Hindlimb muscle (tissue), 1 donor: ENCODE measurements at regions not wholly inside any gene's neighbourhood (a gene's known extent, or its start where the extent isn't known, plus 50 kb on each side); places are given as distances from the start of the nearest gene placed in this dataset.
A peak's percentile ranks its signal among the peaks of the same experiment; 100 is the strongest.

ENCODE experiments used
- DNase-seq: peaks from one replicate; pipeline ENCODE4 v3.0.0-alpha.2; 2013

DNA sequence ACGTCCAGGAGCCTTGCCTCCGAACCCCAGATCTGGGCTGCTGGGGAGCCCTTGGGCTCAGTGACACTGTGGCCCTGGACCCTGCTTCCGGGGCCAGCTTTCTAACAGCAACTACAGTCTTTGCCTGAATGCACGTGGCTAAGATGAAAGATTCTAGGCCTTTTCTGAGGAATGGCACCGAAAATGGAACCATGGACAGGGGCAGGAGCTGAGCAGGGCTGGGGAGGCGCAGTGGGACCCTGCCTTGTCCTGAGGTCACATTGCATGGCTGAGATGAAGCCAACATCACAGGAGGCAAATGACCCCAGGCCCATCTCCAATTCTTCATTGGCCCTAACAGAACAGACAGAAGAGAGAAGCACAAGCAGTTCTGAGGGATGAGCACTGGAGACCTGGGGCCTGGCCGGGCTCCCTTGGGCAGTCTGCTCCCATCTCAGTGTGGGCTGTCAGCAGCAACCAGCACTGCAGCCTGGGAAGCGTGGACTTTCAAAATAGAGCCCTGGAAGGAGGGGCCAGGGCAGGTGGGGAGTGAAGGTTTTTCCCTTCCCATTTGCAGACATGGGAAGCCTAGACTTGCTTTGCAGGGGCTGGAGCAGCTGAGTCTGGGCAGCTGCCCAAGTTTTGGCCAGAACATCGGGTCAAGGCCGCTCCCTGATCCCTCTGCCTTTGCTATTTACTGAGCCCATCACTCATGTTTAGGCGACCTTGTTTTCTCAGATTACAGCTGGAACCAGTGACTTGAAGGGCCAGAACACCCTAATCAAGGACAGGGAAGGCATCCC lies 114.4 kb upstream of the TCERG1L start:
- no peak for DNase-seq

DNA sequence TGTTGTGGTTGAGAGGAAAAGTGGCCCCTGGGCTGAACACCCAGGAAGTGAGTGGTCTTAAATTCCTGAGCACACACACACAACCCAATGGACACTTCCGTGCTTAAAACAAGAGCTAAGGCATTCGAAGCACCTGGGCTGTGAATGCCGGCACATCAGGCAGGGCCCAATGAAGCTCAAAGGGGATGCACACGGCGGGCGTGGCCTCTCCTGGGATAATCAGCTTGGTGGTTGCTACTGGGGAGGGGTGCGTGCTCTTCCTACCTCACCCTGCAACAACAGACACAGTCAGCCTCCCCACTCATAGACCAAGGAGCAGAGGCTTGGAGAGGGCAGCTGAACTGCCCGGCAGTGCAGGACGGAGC lies 115.0 kb upstream of the TCERG1L start:
- no peak for DNase-seq

- no peak for DNase-seq
These were observed 115.8 kb upstream of the TCERG1L start for GRCh38 chr10:131427281-131427680.

- DNase-seq = no peak
These were observed 116.4 kb upstream of the TCERG1L start for GRCh38 chr10:131427901-131428300.

DNA sequence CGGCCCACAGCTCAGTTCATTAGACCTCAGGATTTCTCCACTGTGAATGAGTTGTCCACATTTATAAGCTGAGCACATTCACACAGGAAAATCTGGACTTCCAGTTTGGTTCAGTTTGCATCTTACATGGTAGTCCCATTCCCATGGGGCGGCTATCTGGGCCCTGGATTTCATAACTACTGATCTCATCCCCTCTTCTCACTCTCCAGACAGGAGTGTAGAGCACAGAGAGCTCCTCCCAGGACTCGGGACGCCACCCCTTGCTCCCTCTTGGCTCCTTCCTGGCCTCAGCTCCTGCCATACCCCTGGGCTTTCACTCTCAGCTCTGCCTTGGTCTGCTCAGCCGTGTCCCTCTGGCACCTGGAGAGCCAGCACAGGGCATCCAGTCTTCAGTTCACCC lies 117.6 kb upstream of the TCERG1L start:
- DNase-seq = no peak

DNA sequence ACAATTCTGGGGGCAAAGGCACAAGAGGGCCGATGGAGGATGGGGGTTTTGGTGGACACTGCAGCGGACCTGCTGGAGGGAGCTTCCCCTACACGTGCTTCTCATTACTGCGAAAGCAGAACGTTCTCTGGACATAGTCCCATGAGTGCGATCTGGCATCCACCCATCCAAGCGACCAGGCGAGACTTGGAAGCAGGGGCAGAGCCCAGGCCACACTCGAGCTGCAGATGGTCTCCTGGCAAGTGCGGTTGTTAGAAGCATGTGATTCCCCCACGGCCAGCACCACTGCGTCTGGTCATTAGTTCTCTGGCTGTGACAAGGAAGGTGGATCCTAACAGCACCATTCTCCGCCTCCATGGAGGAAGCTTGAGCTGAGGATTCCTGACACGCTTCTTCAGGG lies 118.4 kb upstream of the TCERG1L start:
- peak; percentile 26 for DNase-seq

- no peak for DNase-seq
These were observed 119.3 kb upstream of the TCERG1L start for GRCh38 chr10:131430716-131431412.

GRCh38 chr10:131431533-131431932 lies 120.0 kb upstream of the TCERG1L start:
- DNase-seq = no peak

DNA sequence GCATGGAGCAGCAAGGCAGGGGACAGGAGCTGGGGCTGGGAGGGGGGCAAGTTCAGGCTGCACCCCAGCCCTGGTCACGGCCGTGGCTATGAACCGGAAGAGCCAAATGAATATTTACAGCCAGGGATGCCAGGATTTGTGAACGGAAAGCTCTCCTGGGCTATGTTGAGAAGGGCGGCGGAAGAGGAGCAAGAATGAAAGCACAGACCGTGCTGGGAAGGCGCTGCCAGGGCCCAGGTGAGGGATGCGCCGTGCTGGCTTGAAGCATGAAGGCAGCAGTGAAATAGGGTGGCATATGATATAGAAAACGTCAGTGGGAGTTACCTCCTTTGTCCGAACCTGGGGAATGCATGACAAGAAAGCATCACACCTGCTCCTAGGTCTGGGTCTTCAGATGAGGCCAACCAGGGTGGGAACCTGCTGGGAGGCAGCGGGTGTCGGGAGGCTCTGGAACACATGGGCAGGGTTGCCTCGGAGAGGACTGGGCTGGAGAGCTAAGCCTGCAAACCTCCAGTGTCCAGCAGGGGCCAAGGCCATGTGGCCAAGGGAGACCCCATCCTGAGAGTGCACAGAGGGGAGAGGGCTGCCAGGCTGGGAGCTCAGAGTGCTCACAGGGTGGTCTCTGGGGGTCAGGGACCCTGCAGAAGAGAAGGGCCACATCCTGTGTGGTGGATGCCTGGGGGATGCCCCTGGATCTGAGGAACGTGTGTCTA lies 120.6 kb upstream of the TCERG1L start:
- no peak for DNase-seq

DNA sequence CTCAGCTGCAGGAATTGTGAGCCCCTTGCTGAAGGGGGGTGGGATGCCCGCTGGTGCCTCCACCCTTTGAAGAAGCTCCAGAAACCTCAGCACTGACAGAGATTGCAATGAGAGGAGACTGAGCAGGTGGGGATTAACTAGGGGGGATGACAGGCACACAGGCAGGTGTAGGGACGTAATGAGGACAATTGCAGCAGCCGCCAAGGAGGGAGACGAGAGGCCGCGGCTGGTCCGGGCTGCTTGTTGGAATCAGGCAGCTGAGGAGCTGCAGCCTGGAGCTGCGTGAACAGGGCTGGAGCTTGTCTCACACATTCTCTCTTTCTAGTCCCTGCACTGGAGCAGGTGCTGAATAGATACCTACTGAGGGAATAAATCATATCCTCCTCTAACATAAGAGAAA lies 122.0 kb upstream of the TCERG1L start:
- DNase-seq = no peak

DNA sequence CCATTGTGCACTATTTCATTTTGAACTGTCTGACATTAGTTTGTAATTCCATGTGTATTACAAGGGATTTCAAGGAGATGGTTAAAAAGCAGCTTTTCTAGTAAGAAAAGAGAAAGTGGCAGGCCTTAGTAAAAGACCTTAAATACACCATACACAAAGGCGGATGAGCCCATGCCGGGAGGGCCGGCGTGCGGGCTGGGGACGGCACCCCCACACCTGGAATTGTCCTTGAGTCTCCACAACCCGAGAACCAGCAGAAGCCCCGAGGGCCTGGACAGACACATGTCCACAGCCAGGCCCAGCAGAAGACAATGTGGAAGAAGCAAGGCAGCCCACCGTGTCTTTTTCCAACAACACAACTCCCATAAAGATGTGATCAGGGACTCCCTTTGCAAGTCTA lies 123.7 kb upstream of the TCERG1L start:
- no peak for DNase-seq

DNA sequence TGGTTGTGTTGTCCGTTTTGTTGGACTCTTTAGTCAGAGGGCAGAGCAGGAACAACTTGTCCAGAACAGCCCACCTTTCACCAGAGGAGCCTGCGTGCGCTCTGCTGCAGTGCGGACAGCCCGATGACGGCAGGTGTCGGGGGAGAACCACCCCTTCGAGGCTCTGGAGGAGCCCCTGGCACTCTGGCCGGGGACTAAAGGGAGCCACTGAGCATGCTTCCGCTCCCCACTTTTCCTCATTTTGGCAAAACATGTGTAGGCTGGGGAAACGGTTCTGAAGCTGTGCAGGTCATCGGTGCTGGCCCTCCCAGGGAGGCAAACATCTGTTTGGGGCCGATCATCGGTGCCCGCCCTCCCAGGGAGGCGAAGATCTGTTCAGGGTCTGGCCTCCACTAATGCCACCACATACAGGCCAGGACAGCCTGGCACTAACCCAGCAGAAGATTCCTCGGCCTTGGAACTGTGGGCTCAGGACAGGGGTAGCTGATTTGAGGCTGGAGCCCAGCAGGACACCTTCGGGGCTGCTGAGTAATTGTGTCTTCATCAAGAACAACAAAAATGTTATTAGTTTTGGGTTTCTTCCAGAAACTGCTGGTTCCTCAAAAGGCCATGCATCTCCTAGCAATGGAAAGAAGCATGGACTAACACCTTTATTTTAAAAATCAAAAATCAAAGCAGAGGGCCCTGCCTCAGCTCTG lies 124.4 kb upstream of the TCERG1L start:
- no peak for DNase-seq

- peak; percentile 34 for DNase-seq
These were observed 124.9 kb upstream of the TCERG1L start for GRCh38 chr10:131436458-131436857.

DNA sequence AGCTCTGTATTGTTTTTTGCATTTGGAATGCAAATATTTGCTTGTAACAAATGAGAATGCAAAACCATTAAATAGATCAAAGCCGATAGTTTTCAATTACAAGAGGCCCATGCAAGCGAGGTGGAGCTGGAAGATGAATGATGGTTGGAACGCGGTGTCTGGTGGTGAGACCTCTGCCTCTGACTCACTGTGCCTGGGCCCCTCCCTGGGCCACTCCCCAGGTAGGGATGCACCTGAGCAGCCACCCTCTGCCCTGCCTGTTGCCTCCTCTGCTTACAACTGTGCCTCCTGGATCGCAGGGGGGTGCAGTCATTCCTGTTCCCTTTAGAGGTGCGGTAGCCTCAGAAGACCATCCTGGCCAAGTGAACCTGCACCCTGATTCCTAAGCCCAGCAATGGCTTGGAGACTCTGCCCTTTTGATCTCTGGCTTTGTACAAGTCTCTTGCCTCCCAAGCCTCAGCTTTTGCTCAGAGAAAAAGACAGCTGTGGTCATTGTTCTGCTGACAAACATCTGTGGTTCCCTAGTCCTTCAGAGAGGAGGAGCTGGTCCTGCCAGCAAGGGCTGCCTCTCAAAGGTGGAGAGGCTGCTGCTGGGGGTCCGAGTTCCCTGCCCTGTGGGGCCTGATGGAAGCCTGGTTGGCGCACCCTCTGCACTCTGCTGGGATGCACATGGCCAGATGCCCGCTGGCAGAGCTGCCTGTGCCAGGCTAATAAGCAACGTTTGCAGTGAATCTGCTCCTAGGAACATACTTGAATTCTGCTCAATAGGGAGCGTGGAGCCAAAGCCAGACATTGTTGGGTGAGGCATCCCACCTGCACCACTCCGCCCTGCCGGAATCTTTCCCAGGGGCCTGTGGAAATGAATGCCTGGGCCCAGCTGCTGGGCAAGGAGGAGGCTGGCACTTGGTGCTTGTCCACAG lies 126.3 kb upstream of the TCERG1L start:
- DNase-seq = no peak

DNA sequence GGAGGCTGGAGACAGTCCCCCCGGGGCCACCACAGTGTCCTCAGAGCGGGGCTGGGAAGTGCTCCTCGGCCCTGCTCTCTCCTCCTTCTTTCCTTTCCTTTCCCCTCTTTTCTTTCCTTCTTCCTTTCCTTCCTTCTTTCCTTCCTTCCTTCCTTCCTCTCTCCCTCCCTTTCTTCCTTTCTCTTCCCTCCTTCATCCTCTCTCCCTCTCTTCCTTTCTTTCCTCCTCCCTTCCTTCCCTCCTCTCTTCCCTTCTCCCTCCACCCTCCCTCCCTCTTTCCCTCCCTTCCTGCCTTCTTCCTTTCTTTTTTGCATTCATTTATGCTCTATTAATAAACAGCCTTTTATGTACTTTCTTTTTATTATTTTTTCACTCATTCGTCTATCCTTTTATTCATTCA lies 127.1 kb upstream of the TCERG1L start:
- DNase-seq = no peak

- no peak for DNase-seq
These were observed 128.2 kb upstream of the TCERG1L start for GRCh38 chr10:131439705-131440104.

- DNase-seq = no peak
These were observed 129.2 kb upstream of the TCERG1L start for GRCh38 chr10:131440405-131441360.

- DNase-seq = no peak
These were observed 130.8 kb upstream of the TCERG1L start for GRCh38 chr10:131442271-131442670.

GRCh38 chr10:131444286-131444685 lies 132.8 kb upstream of the TCERG1L start:
- no peak for DNase-seq

DNA sequence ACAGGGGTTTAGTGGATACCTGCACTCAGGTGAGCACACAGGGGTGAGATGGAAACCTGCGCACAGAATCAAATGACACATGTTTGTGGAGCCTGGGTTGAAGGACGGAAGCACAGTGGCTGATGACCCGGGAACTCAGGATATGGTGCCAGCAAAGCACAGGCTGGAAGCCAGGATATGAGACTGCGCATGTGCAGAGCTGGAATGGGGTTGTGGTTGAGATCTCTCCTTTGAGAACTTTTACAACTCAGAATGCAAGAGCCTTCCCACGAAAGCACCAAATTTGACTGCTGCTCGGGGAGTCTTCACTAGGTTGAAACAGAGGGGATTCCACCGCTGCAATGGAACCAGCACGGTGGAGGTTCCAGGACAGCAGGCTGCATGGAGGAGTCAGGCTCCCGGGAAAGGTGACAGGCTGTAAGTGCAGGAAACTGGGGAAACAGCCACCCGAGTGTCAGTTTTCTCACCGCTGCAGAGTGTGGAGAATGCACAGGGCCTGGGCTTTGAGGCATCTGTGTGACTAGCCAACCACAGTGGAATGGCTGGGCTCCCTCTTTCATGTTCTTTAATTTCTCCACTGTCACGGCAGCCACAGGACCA lies 133.4 kb upstream of the TCERG1L start:
- DNase-seq = peak; percentile 42
